Testis (tissue), 2 donors: ENCODE measurements at regions not wholly inside any gene's neighbourhood (a gene's known extent, or its start where the extent isn't known, plus 50 kb on each side); places are given as distances from the start of the nearest gene placed in this dataset.

Source experiments
- POLR2A ChIP-seq: fragments of 450-650 bp; IDR thresholded peaks from one replicate; pipeline ENCODE4 v1.6.1; 2017; ENCODE audit warnings: antibody characterized with exemption, mild to moderate bottlenecking, moderate library complexity
- TF ChIP-seq, protein P1 (sequence below), 3 experiments: fragments of 450-650 bp in 2 of 3; fragments of 200-600 bp in 1 of 3; sonication (generic) in 1 of 3; IDR thresholded peaks; one replicate each; pipeline ENCODE4 v1.5.1; 2016 to 2019; ENCODE audit warnings: antibody characterized with exemption in 3 of 3, mild to moderate bottlenecking in 2 of 3, moderate library complexity in 1 of 3

DNA sequence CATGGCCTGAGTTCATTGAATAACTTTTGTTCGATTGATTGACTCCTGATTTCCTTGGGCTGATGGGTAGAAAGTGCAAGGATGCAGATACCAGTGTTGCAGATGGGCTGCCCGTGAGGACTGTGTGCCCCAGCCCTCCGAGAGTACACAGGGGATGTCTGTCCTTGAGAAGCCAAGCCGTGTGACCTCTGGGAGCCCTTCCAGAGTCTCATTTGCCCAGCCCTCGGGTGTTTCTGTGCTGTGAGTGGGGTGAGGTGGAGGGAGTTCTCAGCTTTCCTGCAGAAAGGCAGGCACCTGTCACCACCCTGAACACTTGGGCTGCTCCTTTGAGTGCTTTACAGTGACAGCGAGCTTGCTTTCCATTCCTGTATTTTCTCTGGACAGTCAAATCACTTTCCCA lies 96.4 kb upstream of the CACNA1E start:
- TF ChIP-seq, protein P1, sequence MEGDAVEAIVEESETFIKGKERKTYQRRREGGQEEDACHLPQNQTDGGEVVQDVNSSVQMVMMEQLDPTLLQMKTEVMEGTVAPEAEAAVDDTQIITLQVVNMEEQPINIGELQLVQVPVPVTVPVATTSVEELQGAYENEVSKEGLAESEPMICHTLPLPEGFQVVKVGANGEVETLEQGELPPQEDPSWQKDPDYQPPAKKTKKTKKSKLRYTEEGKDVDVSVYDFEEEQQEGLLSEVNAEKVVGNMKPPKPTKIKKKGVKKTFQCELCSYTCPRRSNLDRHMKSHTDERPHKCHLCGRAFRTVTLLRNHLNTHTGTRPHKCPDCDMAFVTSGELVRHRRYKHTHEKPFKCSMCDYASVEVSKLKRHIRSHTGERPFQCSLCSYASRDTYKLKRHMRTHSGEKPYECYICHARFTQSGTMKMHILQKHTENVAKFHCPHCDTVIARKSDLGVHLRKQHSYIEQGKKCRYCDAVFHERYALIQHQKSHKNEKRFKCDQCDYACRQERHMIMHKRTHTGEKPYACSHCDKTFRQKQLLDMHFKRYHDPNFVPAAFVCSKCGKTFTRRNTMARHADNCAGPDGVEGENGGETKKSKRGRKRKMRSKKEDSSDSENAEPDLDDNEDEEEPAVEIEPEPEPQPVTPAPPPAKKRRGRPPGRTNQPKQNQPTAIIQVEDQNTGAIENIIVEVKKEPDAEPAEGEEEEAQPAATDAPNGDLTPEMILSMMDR (IDR thresholded peaks at IDR 0.05), result no peak
- no peak for TF ChIP-seq POLR2A
